Left lung (tissue), 4 donors: ENCODE measurements at regions not wholly inside any gene's neighbourhood (a gene's known extent, or its start where the extent isn't known, plus 50 kb on each side); places are given as distances from the start of the nearest gene placed in this dataset.

Experiments used
- ATAC-seq: fragments of 200-7000 bp; cut with Tn5 transposase; one replicate; pipeline ENCODE4 v1.9.1; 2020; ENCODE audit warnings: moderate library complexity
- DNase-seq, 4 donors: peaks; one replicate each; pipeline ENCODE4 v3.0.0-alpha.2; 2013 to 2020
- H3K27ac ChIP-seq, 2 donors: fragments of 200-600 bp; sonication (generic) in 1 of 2; one replicate each; pipeline versions ENCODE4 v1.5.0 to v1.8.0; 2020 to 2021
- H3K27me3 ChIP-seq, 2 donors: fragments of 200-600 bp; sonication (generic) in 1 of 2; one replicate each; pipeline versions ENCODE4 v1.5.0 to v1.8.0; 2020 to 2021
- H3K36me3 ChIP-seq, 2 donors: fragments of 200-600 bp; sonication (generic) in 1 of 2; one replicate each; pipeline versions ENCODE4 v1.5.0 to v1.8.0; 2020 to 2021
- H3K4me1 ChIP-seq, 2 donors: fragments of 200-600 bp; one replicate each; pipeline ENCODE4 v1.8.0; 2021
- H3K4me3 ChIP-seq, 2 donors: fragments of 200-600 bp; sonication (generic) in 1 of 2; one replicate each; pipeline versions ENCODE4 v1.5.0 to v1.8.0; 2020 to 2021; ENCODE audit warnings: mild to moderate bottlenecking in 1 of 2
- H3K9me3 ChIP-seq, 2 donors: fragments of 200-600 bp; sonication (generic) in 1 of 2; one replicate each; pipeline versions ENCODE4 v1.5.0 to v1.8.0; 2020 to 2021
- intact Hi-C, 2 donors: fragments of 100-400 bp; cut with DNase I; formaldehyde crosslinking; loops; one replicate each; pipeline versions ENCODE4 v1.11.2 to v1.14.2; 2022
- TF ChIP-seq, protein P1 (sequence below), 2 donors: fragments of 200-600 bp; sonication (generic) in 1 of 2; IDR thresholded peaks; one replicate each; pipeline versions ENCODE4 v1.5.0 to v1.8.0; 2021; ENCODE audit warnings: antibody characterized with exemption in 2 of 2
- donor health status: DM: no; HTN: yes; CAD: no.
- donor health status: DM: no; HTN: no; CAD: no.

GRCh38 chr2:62369541-62370202, 136.3 kb downstream of the TMEM17 start:
- no peak for DNase-seq
- Histone ChIP-seq H3K4me1 (no peaks in the 10 kb centered on the region), H3K4me3 (no peak overlapping the region), H3K9me3 (peaks cover 0 to 12% of the 10 kb centered on the region in 2 donors), H3K36me3 (no peaks in the 10 kb centered on the region), H3K27ac (no peak overlapping the region), H3K27me3 (no peaks in the 10 kb centered on the region)
- intact Hi-C loops = no loop called here
- ATAC-seq = no peak
- TF ChIP-seq, protein P1, sequence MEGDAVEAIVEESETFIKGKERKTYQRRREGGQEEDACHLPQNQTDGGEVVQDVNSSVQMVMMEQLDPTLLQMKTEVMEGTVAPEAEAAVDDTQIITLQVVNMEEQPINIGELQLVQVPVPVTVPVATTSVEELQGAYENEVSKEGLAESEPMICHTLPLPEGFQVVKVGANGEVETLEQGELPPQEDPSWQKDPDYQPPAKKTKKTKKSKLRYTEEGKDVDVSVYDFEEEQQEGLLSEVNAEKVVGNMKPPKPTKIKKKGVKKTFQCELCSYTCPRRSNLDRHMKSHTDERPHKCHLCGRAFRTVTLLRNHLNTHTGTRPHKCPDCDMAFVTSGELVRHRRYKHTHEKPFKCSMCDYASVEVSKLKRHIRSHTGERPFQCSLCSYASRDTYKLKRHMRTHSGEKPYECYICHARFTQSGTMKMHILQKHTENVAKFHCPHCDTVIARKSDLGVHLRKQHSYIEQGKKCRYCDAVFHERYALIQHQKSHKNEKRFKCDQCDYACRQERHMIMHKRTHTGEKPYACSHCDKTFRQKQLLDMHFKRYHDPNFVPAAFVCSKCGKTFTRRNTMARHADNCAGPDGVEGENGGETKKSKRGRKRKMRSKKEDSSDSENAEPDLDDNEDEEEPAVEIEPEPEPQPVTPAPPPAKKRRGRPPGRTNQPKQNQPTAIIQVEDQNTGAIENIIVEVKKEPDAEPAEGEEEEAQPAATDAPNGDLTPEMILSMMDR (IDR thresholded peaks at IDR 0.05) = no peak

- intact Hi-C loops = no loop called here
- Histone ChIP-seq H3K4me3 (no peak overlapping the region), H3K9me3 (peaks cover 0 to 9% of the 10 kb centered on the region in 2 donors), H3K27ac (no peak overlapping the region), H3K36me3 (no peaks in the 10 kb centered on the region), H3K27me3 (no peaks in the 10 kb centered on the region), H3K4me1 (no peaks in the 10 kb centered on the region)
- TF ChIP-seq, protein P1 (IDR thresholded peaks at IDR 0.05) = no peak
- DNase-seq (no peak), ATAC-seq (no peak)
These were observed 141.0 kb downstream of the TMEM17 start for GRCh38 chr2:62364791-62365528.

DNA sequence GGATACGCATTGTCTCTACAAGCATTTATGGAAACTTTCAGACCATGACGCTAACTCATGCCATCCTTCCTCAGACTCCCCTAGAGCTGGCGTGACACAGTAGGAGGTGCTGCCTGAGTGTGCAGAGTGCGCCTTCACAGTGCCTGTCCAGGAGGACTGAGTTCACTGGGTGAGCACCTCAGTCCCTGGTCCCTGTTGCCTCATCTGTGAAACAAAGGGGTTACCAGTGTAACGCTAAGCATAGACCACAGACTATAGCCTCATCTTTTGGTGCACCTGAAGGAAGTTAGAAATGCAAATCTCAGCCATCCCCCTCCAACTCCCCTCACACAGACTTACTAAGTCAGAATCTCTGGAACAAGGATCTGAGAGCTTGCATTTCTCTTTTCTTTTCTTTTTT, 142.8 kb downstream of the TMEM17 start:
- Histone ChIP-seq H3K27me3 (no peaks in the 10 kb centered on the region), H3K36me3 (no peaks in the 10 kb centered on the region), H3K4me3 (no peak overlapping the region), H3K4me1 (no peaks in the 10 kb centered on the region), H3K27ac (no peak overlapping the region), H3K9me3 (peaks cover 0 to 9% of the 10 kb centered on the region in 2 donors)
- DNase-seq = no peak
- intact Hi-C loops = no loop called here
- ATAC-seq = no peak
- TF ChIP-seq, protein P1 (IDR thresholded peaks at IDR 0.05) = no peak

GRCh38 chr2:62362561-62362960, 143.4 kb downstream of the TMEM17 start:
- no peak overlapping the region for H3K27ac ChIP-seq
- peak in 1 of 4 donors; percentile 38 for DNase-seq

GRCh38 chr2:62361964-62362363, 144.0 kb downstream of the TMEM17 start:
- H3K4me3 ChIP-seq = no peak overlapping the region
- no peak overlapping the region for H3K27ac ChIP-seq
- H3K27me3 ChIP-seq = no peaks in the 10 kb centered on the region
- TF ChIP-seq, protein P1 (IDR thresholded peaks at IDR 0.05) = no peak
- intact Hi-C loops = no loop called here
- H3K4me1 ChIP-seq = no peaks in the 10 kb centered on the region
- H3K9me3 ChIP-seq = peaks cover 0 to 9% of the 10 kb centered on the region in 2 donors
- no peak for ATAC-seq
- DNase-seq = no peak
- H3K36me3 ChIP-seq = no peaks in the 10 kb centered on the region

More at GRCh38 chr2:62362561-62362960, 143.4 kb downstream of the TMEM17 start:
- TF ChIP-seq, protein P1 (IDR thresholded peaks at IDR 0.05) = no peak
- H3K9me3 ChIP-seq = peaks cover 0 to 9% of the 10 kb centered on the region in 2 donors
- H3K36me3 ChIP-seq = no peaks in the 10 kb centered on the region
- intact Hi-C loops = no loop called here
- no peaks in the 10 kb centered on the region for H3K27me3 ChIP-seq
- H3K4me1 ChIP-seq = no peaks in the 10 kb centered on the region
- peak; percentile 76 for ATAC-seq
- no peak overlapping the region for H3K4me3 ChIP-seq
